Osteoblast (primary cell): ENCODE measurements at regions not wholly inside any gene's neighbourhood (a gene's known extent, or its start where the extent isn't known, plus 50 kb on each side); places are given as distances from the start of the nearest gene placed in this dataset.

ENCODE experiments used
- DNase-seq: peaks from one replicate; pipeline ENCODE4 v3.0.0; 2011; ENCODE audit warnings: low spot score, mixed read lengths; ENCODE audit not compliant: insufficient read length; ENCODE audit errors: missing footprints
- H2AFZ ChIP-seq: 2 replicates; pipeline ENCODE4 v1.6.0; 2011; ENCODE audit warnings: mild to moderate bottlenecking, low read length
- H3K27ac ChIP-seq: 2 replicates; pipeline ENCODE4 v1.5.1; 2011; ENCODE audit warnings: mild to moderate bottlenecking, low read depth, low read length, moderate library complexity
- H3K27me3 ChIP-seq: 2 replicates; pipeline ENCODE4 v1.6.0; 2012; ENCODE audit warnings: mild to moderate bottlenecking, control low read depth, inconsistent platforms, low read length, moderate library complexity; ENCODE audit not compliant: insufficient read depth
- H3K36me3 ChIP-seq: 2 replicates; pipeline ENCODE4 v1.5.1; 2011; ENCODE audit warnings: mild to moderate bottlenecking, low read length, control low read depth, moderate library complexity; ENCODE audit not compliant: insufficient read depth
- H3K4me1 ChIP-seq: 2 replicates; pipeline ENCODE4 v1.5.1; 2011; ENCODE audit warnings: mild to moderate bottlenecking, low read length, control low read depth, moderate library complexity; ENCODE audit not compliant: insufficient read depth
- H3K4me2 ChIP-seq: 2 replicates; pipeline ENCODE4 v1.6.0; 2011; ENCODE audit warnings: mild to moderate bottlenecking, low read length; ENCODE audit not compliant: insufficient read depth
- H3K4me3 ChIP-seq: fragments of 200-600 bp; sonication (generic); 3 replicates; pipeline ENCODE4 v1.5.1; 2012; ENCODE audit warnings: mild to moderate bottlenecking, low read length, inconsistent platforms; ENCODE audit not compliant: insufficient read depth
- H3K79me2 ChIP-seq: 2 replicates; pipeline ENCODE4 v1.6.0; 2012; ENCODE audit warnings: mild to moderate bottlenecking, low read length, control low read depth, inconsistent platforms; ENCODE audit not compliant: insufficient read depth
- H3K9me3 ChIP-seq: 2 replicates; pipeline ENCODE4 v1.5.1; 2011; ENCODE audit warnings: low read depth, low read length, control low read depth
- H4K20me1 ChIP-seq: 2 replicates; pipeline ENCODE4 v1.6.0; 2012; ENCODE audit warnings: mild to moderate bottlenecking, low read length, control low read depth; ENCODE audit not compliant: insufficient read depth
- CTCF ChIP-seq: IDR thresholded peaks from 2 replicates; pipeline ENCODE4 v1.5.1; 2011; ENCODE audit warnings: mild to moderate bottlenecking, low read depth, low read length, moderate library complexity; ENCODE audit errors: extremely low read depth

DNA sequence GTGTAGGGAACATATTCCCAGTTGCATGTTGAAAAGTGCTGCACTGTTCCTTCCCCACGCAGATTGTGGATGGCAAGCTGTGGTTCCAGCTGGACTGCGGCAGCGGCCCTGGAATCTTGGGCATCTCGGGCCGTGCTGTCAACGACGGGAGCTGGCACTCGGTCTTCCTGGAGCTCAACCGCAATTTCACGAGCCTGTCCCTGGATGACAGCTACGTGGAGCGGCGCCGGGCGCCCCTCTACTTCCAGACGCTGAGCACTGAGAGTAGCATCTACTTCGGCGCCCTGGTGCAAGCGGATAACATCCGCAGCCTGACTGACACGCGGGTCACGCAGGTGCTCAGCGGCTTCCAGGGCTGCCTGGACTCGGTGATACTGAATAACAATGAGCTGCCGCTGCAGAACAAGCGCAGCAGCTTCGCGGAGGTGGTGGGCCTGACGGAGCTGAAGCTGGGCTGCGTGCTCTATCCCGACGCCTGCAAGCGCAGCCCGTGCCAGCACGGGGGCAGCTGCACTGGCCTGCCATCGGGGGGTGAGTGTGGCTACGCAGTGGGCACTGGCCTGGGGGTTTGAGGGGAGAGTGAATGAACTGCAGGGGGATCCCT lies 102.7 kb upstream of the MTNR1B start:
- Histone ChIP-seq H2AFZ (no peak overlapping the region), H4K20me1 (no peaks in the 10 kb centered on the region), H3K4me3 (no peak overlapping the region), H3K79me2 (no peaks in the 10 kb centered on the region), H3K9me3 (no peaks in the 10 kb centered on the region), H3K27me3 (peaks cover 3% of the 10 kb centered on the region), H3K4me1 (peaks cover 6% of the 10 kb centered on the region), H3K27ac (no peak overlapping the region), H3K36me3 (no peaks in the 10 kb centered on the region), H3K4me2 (no peak overlapping the region)
- DNase-seq: no peak
- no peak for TF ChIP-seq CTCF

DNA sequence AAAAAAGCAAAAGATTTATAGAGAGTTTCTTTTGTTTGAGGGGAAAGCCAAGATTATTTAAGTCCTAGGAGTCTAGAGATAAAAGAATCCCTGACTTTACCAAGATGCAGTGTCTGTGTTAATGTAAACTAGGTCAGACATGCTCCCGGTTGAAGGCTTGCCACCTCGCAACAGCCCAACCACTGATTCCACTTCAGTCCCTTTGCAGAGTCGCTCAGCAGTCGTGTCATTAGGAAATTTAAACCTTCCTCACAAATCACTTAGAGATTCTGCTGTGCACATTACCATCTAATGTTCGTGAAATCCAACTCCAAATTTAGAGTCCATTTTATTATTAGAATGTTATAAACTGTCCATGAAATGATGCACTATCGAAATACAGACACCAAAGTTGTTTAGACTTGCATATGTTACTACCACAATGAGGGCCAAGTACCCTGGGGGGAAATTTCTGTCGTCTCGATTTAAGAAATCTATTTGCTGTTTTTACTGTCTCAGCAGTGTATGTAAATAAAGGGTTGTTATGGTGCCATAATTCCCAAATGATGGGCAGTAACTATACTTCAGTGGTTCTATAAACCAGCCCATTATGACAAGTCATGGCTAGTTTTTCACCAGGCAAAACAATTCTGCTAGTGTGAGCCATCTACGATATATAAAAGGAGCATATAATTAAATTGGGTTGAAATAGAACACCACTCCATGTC lies 101.4 kb upstream of the MTNR1B start:
- Histone ChIP-seq H3K79me2 (no peaks in the 10 kb centered on the region), H3K4me1 (peaks cover 6% of the 10 kb centered on the region), H3K4me3 (no peak overlapping the region), H4K20me1 (no peaks in the 10 kb centered on the region), H3K9me3 (no peaks in the 10 kb centered on the region), H3K27me3 (peaks cover 3% of the 10 kb centered on the region), H2AFZ (no peak overlapping the region), H3K27ac (no peak overlapping the region), H3K36me3 (no peaks in the 10 kb centered on the region), H3K4me2 (no peak overlapping the region)
- TF ChIP-seq CTCF: no peak
- DNase-seq: no peak

DNA sequence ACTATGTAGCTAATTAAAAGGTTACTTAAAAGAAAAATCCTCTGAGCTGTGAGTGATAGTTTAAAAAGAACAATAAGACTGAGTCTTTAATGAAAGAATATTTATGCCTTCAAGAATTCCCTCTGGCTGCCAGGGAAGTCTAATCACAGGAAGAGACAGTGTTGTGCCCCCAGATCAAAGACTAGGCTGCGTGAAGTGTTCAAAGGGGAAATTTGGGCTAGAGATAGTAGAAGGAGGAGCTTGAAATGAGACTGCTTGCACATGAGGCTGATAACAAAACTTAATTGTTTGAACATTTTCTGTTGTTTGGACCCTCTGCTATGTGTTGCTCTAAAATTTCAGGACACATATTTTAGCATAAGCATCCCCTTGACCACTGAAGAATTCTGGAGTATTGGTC lies 99.7 kb upstream of the MTNR1B start:
- Histone ChIP-seq H3K4me1 (peaks cover 6% of the 10 kb centered on the region), H3K36me3 (no peaks in the 10 kb centered on the region), H3K79me2 (no peaks in the 10 kb centered on the region), H3K9me3 (no peaks in the 10 kb centered on the region), H3K27me3 (peaks cover 3% of the 10 kb centered on the region), H4K20me1 (no peaks in the 10 kb centered on the region), H3K4me3 (no peak overlapping the region), H3K27ac (no peak overlapping the region), H2AFZ (no peak overlapping the region), H3K4me2 (no peak overlapping the region)
- no peak for DNase-seq
- no peak for TF ChIP-seq CTCF

DNA sequence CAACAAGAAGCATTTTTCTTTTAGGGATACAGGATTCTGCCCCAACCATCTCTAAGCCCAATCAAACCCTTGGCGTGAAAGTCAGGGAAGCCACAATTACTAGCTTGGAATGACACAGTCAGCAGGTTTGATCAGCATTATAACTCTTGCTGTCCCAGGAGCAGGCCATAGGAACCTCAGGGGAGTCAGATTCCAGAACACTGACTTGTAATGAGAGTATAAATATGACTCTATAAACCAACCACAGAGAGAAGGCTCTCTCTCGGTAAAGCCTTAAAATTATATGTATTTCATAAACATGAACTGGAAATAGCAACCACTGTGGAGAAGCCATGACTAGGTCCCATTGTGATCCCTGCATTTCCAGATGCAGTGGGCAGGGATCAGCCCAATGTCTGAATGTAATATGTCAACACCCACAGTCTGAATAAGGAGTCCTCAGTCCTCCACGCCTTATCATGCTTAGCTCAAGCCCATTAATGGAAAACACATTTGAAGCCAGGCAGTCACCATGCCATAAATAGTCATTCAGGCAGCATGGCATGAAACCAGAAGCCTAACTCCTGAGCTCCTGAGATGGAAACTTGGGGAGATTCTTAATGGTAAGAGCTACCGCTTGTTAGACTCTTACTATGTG lies 99.1 kb upstream of the MTNR1B start:
- no peak for TF ChIP-seq CTCF
- no peaks in the 10 kb centered on the region for H3K9me3 ChIP-seq
- peaks cover 3% of the 10 kb centered on the region for H3K27me3 ChIP-seq
- H3K36me3 ChIP-seq: no peaks in the 10 kb centered on the region
- peaks cover 6% of the 10 kb centered on the region for H3K4me1 ChIP-seq
- no peak overlapping the region for H3K4me2 ChIP-seq
- H3K4me3 ChIP-seq: no peak overlapping the region
- no peaks in the 10 kb centered on the region for H3K79me2 ChIP-seq
- H2AFZ ChIP-seq: no peak overlapping the region
- no peak overlapping the region for H3K27ac ChIP-seq
- DNase-seq: no peak
- H4K20me1 ChIP-seq: no peaks in the 10 kb centered on the region
